ENCODE measurements at regions not wholly inside any gene's neighbourhood (a gene's known extent, or its start where the extent isn't known, plus 50 kb on each side); places are given as distances from the start of the nearest gene placed in this dataset.

GRCh38 chr10:44196008-44196320 is 188.9 kb downstream of the CXCL12 start:
- no peak for DNase-seq

GRCh38 chr10:44195112-44196007 is 189.5 kb downstream of the CXCL12 start:
- DNase-seq = peak; percentile 83

- no peak for DNase-seq
Observed at GRCh38 chr10:44194435-44194834, 190.5 kb downstream of the CXCL12 start.

GRCh38 chr10:44193567-44194220 is 191.2 kb downstream of the CXCL12 start:
- DNase-seq = no peak

GRCh38 chr10:44193166-44193565 is 191.7 kb downstream of the CXCL12 start:
- no peak for DNase-seq

- DNase-seq = no peak
Observed at GRCh38 chr10:44192435-44192834, 192.5 kb downstream of the CXCL12 start.

- no peak for DNase-seq
Observed at GRCh38 chr10:44190541-44190940, 194.4 kb downstream of the CXCL12 start.

GRCh38 chr10:44186821-44187220 is 198.1 kb downstream of the CXCL12 start:
- DNase-seq = no peak

GRCh38 chr10:44186150-44186549 is 198.7 kb downstream of the CXCL12 start:
- DNase-seq = peak; percentile 48

- no peak for DNase-seq
Observed at GRCh38 chr10:44185315-44185666, 199.6 kb downstream of the CXCL12 start.

- DNase-seq = no peak
Observed at GRCh38 chr10:44184633-44185314, 200.1 kb downstream of the CXCL12 start.

GRCh38 chr10:44183667-44184632 is 200.9 kb downstream of the CXCL12 start:
- no peak for DNase-seq

GRCh38 chr10:44182909-44183308 is 202.0 kb downstream of the CXCL12 start:
- DNase-seq = no peak

- peak; percentile 46 for DNase-seq
Observed at GRCh38 chr10:44180321-44181168, 204.4 kb downstream of the CXCL12 start.

- DNase-seq = no peak
Observed at GRCh38 chr10:44178856-44179255, 206.0 kb downstream of the CXCL12 start.

GRCh38 chr10:44178281-44178680 is 206.6 kb downstream of the CXCL12 start:
- DNase-seq = no peak

GRCh38 chr10:44177610-44178009 is 207.3 kb downstream of the CXCL12 start:
- no peak for DNase-seq

- no peak for DNase-seq
Observed at GRCh38 chr10:44176311-44176710, 208.6 kb downstream of the CXCL12 start.

- DNase-seq = no peak
Observed at GRCh38 chr10:44173608-44173894, 211.3 kb downstream of the CXCL12 start.

- no peak for DNase-seq
Observed at GRCh38 chr10:44172883-44173607, 211.9 kb downstream of the CXCL12 start.

GRCh38 chr10:44171765-44172164 is 213.1 kb downstream of the CXCL12 start:
- DNase-seq = no peak

Data from right hindlimb (tissue), 1 donor.